ENCODE measurements at regions not wholly inside any gene's neighbourhood (a gene's known extent, or its start where the extent isn't known, plus 50 kb on each side); places are given as distances from the start of the nearest gene placed in this dataset.

GRCh38 chr4:85125688-85126087 lies 159.2 kb upstream of the WDFY3 start:
- no TSS peak for BruUV-seq (replicated peaks)
- H3K4me1 ChIP-seq (ENCODE audit: insufficient read depth, low read length, poor library complexity, severe bottlenecking), result no peaks in the 10 kb centered on the region
- H3K36me3 ChIP-seq (ENCODE audit: insufficient read depth, low read length, poor library complexity, severe bottlenecking), result no peaks in the 10 kb centered on the region
- H3K27me3 ChIP-seq (replicated peaks; ENCODE audit: insufficient read depth, low read depth, low read length, poor library complexity), result no peaks in the 10 kb centered on the region
- TF ChIP-seq EZH2 (IDR thresholded peaks at IDR 0.05; ENCODE audit: borderline replicate concordance, low read depth, low read length, poor library complexity, severe bottlenecking) (no peak), CTCF (conservative IDR thresholded peaks at IDR 0.05; ENCODE audit: low read depth, low read length) (no peak)
- no peak overlapping the region for H3K4me3 ChIP-seq (ENCODE audit: low read depth, low read length, poor library complexity, severe bottlenecking)
- no peaks in the 10 kb centered on the region for H3K9me3 ChIP-seq (ENCODE audit: low read depth, low read length, poor library complexity, severe bottlenecking)
- no peak for DNase-seq (ENCODE audit: low spot score)
- CTCF ChIA-PET, result no interaction called here
- H3K27ac ChIP-seq (ENCODE audit: low read depth, low read length, poor library complexity, severe bottlenecking), result no peak overlapping the region
- POLR2A ChIA-PET (ENCODE audit: low non-redundant PET), result no interaction called here
- intact Hi-C loops (cut with micrococcal nuclease; ENCODE audit: unreplicated experiment), result no loop called here

DNA sequence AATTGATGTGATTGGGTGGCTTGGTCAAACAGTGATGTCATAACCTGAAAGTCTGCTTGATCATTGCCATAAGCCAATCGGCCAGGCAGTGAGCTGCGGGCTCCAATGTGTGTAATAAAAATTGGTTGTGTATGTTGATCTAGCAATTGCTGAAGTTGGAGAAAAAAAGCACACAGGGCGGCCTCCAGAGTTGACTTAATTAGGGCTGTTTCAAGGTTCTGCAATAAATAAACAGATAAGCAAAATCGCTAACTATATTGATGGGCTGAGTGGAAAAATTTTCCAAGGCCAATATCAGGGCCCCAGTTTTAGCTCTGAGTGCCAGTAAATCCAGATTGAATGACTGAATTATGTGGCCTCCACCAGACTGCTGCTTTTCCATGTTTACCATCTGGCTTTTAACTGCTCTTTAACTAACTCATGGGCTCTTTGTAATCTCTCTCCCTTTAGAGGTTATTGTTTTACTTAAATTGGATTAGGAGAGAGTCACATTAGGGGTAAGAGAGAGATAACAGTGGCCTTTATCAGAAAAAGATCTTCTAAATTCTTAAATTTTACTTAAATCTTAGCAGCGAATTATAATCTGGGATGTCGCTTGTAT lies 160.6 kb upstream of the WDFY3 start:
- Histone ChIP-seq H3K27ac (ENCODE audit: low read depth, low read length, poor library complexity, severe bottlenecking) (no peak overlapping the region), H3K4me1 (ENCODE audit: insufficient read depth, low read length, poor library complexity, severe bottlenecking) (no peaks in the 10 kb centered on the region), H3K36me3 (ENCODE audit: insufficient read depth, low read length, poor library complexity, severe bottlenecking) (no peaks in the 10 kb centered on the region), H3K9me3 (ENCODE audit: low read depth, low read length, poor library complexity, severe bottlenecking) (no peaks in the 10 kb centered on the region), H3K4me3 (ENCODE audit: low read depth, low read length, poor library complexity, severe bottlenecking) (no peak overlapping the region), H3K27me3 (replicated peaks; ENCODE audit: insufficient read depth, low read depth, low read length, poor library complexity) (no peaks in the 10 kb centered on the region)
- CTCF ChIA-PET, result no interaction called here
- TF ChIP-seq CTCF (conservative IDR thresholded peaks at IDR 0.05; ENCODE audit: low read depth, low read length), result no peak
- TF ChIP-seq EZH2 (IDR thresholded peaks at IDR 0.05; ENCODE audit: borderline replicate concordance, low read depth, low read length, poor library complexity, severe bottlenecking), result no peak
- DNase-seq (ENCODE audit: low spot score), result no peak
- no TSS peak for BruUV-seq (replicated peaks)
- POLR2A ChIA-PET (ENCODE audit: low non-redundant PET), result no interaction called here
- intact Hi-C loops (cut with micrococcal nuclease; ENCODE audit: unreplicated experiment), result no loop called here

- peak; percentile 47 for DNase-seq (ENCODE audit: low spot score)
Measured at GRCh38 chr4:85127653-85128052, 161.2 kb upstream of the WDFY3 start.

More at GRCh38 chr4:85127653-85128052, 161.2 kb upstream of the WDFY3 start:
- H3K27ac ChIP-seq (ENCODE audit: low read depth, low read length, poor library complexity, severe bottlenecking), result no peak overlapping the region
- no peaks in the 10 kb centered on the region for H3K27me3 ChIP-seq (replicated peaks; ENCODE audit: insufficient read depth, low read depth, low read length, poor library complexity)
- H3K4me1 ChIP-seq (ENCODE audit: insufficient read depth, low read length, poor library complexity, severe bottlenecking), result no peaks in the 10 kb centered on the region
- no TSS peak for BruUV-seq (replicated peaks)
- no peak overlapping the region for H3K4me3 ChIP-seq (ENCODE audit: low read depth, low read length, poor library complexity, severe bottlenecking)
- intact Hi-C loops (cut with micrococcal nuclease; ENCODE audit: unreplicated experiment), result no loop called here
- POLR2A ChIA-PET (ENCODE audit: low non-redundant PET), result no interaction called here
- H3K9me3 ChIP-seq (ENCODE audit: low read depth, low read length, poor library complexity, severe bottlenecking), result no peaks in the 10 kb centered on the region
- TF ChIP-seq EZH2 (IDR thresholded peaks at IDR 0.05; ENCODE audit: borderline replicate concordance, low read depth, low read length, poor library complexity, severe bottlenecking) (no peak), CTCF (conservative IDR thresholded peaks at IDR 0.05; ENCODE audit: low read depth, low read length) (peak; percentile 52)
- H3K36me3 ChIP-seq (ENCODE audit: insufficient read depth, low read length, poor library complexity, severe bottlenecking), result no peaks in the 10 kb centered on the region
- CTCF ChIA-PET, result no interaction called here
